ENCODE measurements at regions not wholly inside any gene's neighbourhood (a gene's known extent, or its start where the extent isn't known, plus 50 kb on each side); places are given as distances from the start of the nearest gene placed in this dataset.

DNA sequence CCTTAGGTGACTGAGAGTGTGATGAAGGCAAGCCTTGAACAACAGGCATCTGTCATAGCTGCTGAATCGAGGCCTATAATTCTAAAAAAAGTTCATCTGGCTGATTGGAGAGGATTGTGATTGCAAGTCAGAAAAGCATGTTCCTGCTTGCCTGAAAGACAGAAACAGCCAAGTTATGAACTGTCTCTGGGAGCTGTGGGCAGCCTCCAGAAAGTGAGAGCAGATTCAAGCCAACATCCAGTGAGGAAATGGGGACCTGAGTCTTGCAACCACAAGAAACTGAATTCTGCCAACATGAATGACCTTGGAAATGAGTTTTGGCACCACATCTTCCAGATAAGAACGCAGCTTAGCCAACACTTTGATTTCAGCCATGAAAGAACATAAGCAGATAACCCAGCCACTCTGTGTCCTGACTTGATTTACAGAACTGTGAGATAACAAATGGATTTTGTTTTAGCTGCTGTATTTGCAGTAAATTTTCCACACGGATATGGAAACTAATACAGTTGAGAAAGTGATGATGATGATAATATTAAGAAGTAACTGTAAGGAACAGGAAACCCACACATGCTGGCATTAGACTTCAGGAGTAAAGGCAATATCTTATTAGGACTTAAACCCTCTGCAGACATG lies 240.3 kb upstream of the NDST3 start:
- TF ChIP-seq CSDC2 (CRISPR knock-in tag; IDR thresholded peaks at IDR 0.05) (no peak), ZFP30 (CRISPR knock-in tag; IDR thresholded peaks at IDR 0.05) (no peak), SNAI2 (CRISPR knock-in tag; IDR thresholded peaks at IDR 0.05) (no peak)
- TF ChIP-seq, protein P1, sequence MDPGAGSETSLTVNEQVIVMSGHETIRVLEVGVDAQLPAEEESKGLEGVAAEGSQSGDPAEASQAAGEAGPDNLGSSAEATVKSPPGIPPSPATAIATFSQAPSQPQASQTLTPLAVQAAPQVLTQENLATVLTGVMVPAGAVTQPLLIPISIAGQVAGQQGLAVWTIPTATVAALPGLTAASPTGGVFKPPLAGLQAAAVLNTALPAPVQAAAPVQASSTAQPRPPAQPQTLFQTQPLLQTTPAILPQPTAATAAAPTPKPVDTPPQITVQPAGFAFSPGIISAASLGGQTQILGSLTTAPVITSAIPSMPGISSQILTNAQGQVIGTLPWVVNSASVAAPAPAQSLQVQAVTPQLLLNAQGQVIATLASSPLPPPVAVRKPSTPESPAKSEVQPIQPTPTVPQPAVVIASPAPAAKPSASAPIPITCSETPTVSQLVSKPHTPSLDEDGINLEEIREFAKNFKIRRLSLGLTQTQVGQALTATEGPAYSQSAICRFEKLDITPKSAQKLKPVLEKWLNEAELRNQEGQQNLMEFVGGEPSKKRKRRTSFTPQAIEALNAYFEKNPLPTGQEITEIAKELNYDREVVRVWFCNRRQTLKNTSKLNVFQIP (CRISPR knock-in tag; IDR thresholded peaks at IDR 0.05; ENCODE audit: borderline replicate concordance, low read depth): no peak
- TF ChIP-seq, protein P2, sequence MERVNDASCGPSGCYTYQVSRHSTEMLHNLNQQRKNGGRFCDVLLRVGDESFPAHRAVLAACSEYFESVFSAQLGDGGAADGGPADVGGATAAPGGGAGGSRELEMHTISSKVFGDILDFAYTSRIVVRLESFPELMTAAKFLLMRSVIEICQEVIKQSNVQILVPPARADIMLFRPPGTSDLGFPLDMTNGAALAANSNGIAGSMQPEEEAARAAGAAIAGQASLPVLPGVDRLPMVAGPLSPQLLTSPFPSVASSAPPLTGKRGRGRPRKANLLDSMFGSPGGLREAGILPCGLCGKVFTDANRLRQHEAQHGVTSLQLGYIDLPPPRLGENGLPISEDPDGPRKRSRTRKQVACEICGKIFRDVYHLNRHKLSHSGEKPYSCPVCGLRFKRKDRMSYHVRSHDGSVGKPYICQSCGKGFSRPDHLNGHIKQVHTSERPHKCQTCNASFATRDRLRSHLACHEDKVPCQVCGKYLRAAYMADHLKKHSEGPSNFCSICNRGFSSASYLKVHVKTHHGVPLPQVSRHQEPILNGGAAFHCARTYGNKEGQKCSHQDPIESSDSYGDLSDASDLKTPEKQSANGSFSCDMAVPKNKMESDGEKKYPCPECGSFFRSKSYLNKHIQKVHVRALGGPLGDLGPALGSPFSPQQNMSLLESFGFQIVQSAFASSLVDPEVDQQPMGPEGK (CRISPR knock-in tag; IDR thresholded peaks at IDR 0.05; ENCODE audit: borderline replicate concordance): no peak
- TF ChIP-seq, protein P3, sequence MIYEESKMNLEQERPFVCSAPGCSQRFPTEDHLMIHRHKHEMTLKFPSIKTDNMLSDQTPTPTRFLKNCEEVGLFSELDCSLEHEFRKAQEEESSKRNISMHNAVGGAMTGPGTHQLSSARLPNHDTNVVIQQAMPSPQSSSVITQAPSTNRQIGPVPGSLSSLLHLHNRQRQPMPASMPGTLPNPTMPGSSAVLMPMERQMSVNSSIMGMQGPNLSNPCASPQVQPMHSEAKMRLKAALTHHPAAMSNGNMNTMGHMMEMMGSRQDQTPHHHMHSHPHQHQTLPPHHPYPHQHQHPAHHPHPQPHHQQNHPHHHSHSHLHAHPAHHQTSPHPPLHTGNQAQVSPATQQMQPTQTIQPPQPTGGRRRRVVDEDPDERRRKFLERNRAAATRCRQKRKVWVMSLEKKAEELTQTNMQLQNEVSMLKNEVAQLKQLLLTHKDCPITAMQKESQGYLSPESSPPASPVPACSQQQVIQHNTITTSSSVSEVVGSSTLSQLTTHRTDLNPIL (CRISPR knock-in tag; IDR thresholded peaks at IDR 0.05; ENCODE audit: low read depth): no peak
